Gastroesophageal sphincter (tissue), 3 donors: ENCODE measurements at regions not wholly inside any gene's neighbourhood (a gene's known extent, or its start where the extent isn't known, plus 50 kb on each side); places are given as distances from the start of the nearest gene placed in this dataset.

Source experiments
- CTCF ChIP-seq, 4 experiments: fragments of 200-600 bp in 2 of 4; fragments of 450-650 bp in 2 of 4; sonication (generic) in 1 of 4; IDR thresholded peaks; one replicate each; pipeline ENCODE4 v1.5.1; 2017 to 2019; ENCODE audit warnings: antibody characterized with exemption in 4 of 4, mild to moderate bottlenecking in 2 of 4, moderate library complexity in 2 of 4
- POLR2A ChIP-seq, 2 donors: fragments of 450-650 bp; IDR thresholded peaks; one replicate each; pipeline ENCODE4 v1.6.1; 2017; ENCODE audit warnings: antibody characterized with exemption in 2 of 2, mild to moderate bottlenecking in 2 of 2, moderate library complexity in 1 of 2
- POLR2AphosphoS5 ChIP-seq: sonication (generic); formaldehyde crosslinking; IDR thresholded peaks from one replicate; pipeline ENCODE4 v1.6.1; 2017; ENCODE audit warnings: antibody characterized with exemption

GRCh38 chr5:74539986-74540385 is 100.5 kb downstream of the ENC1 start:
- TF ChIP-seq POLR2A (IDR thresholded peaks at IDR 0.05) (no peak), CTCF (IDR thresholded peaks at IDR 0.05) (no peak), POLR2AphosphoS5 (no peak)
